K562 (cell line): ENCODE measurements at regions not wholly inside any gene's neighbourhood (a gene's known extent, or its start where the extent isn't known, plus 50 kb on each side); places are given as distances from the start of the nearest gene placed in this dataset.

Experiments used
- ATAC-seq: fragments of 200-7000 bp; cut with Tn5 transposase; 3 replicates; pipeline ENCODE4 v1.9.1; 2020; ENCODE audit warnings: moderate library complexity
- BruUV-seq: library from RNA; stranded (reverse); fragments of 400-500 nt; replicated peaks from 2 replicates; lab custom pipeline; 2021; lab: Mats Ljungman, UMichigan
- CTCF ChIA-PET: fragments of 300-600 bp; formaldehyde crosslinking; extraction: SDS; loops from one replicate; lab custom pipeline; 2021; ENCODE audit warnings: low intra/inter-chr PET ratio; lab: Yijun Ruan, JAX
- POLR2A ChIA-PET: fragments of 300-600, 350-650 bp; sonication (Branson Sonifier 250); formaldehyde crosslinking; extraction: SDS; loops from one replicate; lab custom pipeline; 2021; ENCODE audit warnings: antibody characterized with exemption, inconsistent platforms; lab: Yijun Ruan, JAX
- DNase-seq, 4 experiments: peaks; one replicate each; pipeline versions ENCODE4 v3.0.0 to v3.0.0-alpha.2; 2011 to 2018; ENCODE audit warnings: low spot score in 3 of 4, mixed read lengths in 3 of 4; ENCODE audit errors: extremely low read depth in 1 of 4
- FAIRE-seq: peaks from 2 replicates; lab custom pipeline; 2011; peaks lifted over from hg19 to GRCh38; lab: Jason Lieb, UNC
- H2AFZ ChIP-seq: 2 replicates; pipeline ENCODE4 v1.6.0; 2011; ENCODE audit warnings: low read depth, low read length, control low read depth, inconsistent platforms
- H3K27ac ChIP-seq: fragments of 200-600 bp; 3 replicates; pipeline ENCODE4 v1.8.0; 2011; ENCODE audit warnings: low read depth, mild to moderate bottlenecking, control low read depth, inconsistent platforms, low read length, moderate library complexity, mixed read lengths; ENCODE audit errors: extremely low read depth
- H3K27me3 ChIP-seq, 2 experiments: fragments of 300-600 bp in 1 of 2; 2 replicates in 1 of 2; 3 replicates in 1 of 2; pipeline versions ENCODE4 v1.6.0 to v1.8.0; 2011; ENCODE audit warnings: inconsistent platforms in 2 of 2, low read length in 2 of 2, mild to moderate bottlenecking in 1 of 2, mixed read lengths in 1 of 2, moderate library complexity in 1 of 2; ENCODE audit not compliant: control insufficient read depth in 2 of 2, insufficient read depth in 2 of 2
- H3K36me3 ChIP-seq: fragments of 300-600 bp; 3 replicates; pipeline ENCODE4 v1.8.0; 2011; ENCODE audit warnings: mild to moderate bottlenecking, low read length, inconsistent platforms; ENCODE audit not compliant: control insufficient read depth, insufficient read depth
- H3K4me1 ChIP-seq, 2 experiments: fragments of 200-600 bp in 1 of 2; replicated peaks in 1 of 2; 2 replicates in 1 of 2; 3 replicates in 1 of 2; pipeline versions ENCODE4 v1.5.1 to v1.8.0; 2011; ENCODE audit warnings: inconsistent platforms in 2 of 2, low read length in 2 of 2, mild to moderate bottlenecking in 1 of 2, mixed read lengths in 1 of 2, moderate library complexity in 1 of 2; ENCODE audit not compliant: control insufficient read depth in 2 of 2, insufficient read depth in 2 of 2
- H3K4me2 ChIP-seq: 2 replicates; pipeline ENCODE4 v1.6.1; 2011; ENCODE audit warnings: low read length, control low read depth, inconsistent platforms, mixed read lengths; ENCODE audit not compliant: insufficient read depth
- H3K4me3 ChIP-seq: fragments of 200-600 bp; sonication (generic), shearing (Covaris generic); 2 replicates; pipeline ENCODE4 v1.5.1; 2016; ENCODE audit warnings: control low read depth, inconsistent platforms
- H3K79me2 ChIP-seq: fragments of 200-600 bp; 3 replicates; pipeline ENCODE4 v1.8.0; 2011; ENCODE audit warnings: low read length, inconsistent platforms; ENCODE audit not compliant: control insufficient read depth, insufficient read depth
- H3K9ac ChIP-seq, 2 experiments: 2 replicates each; pipeline versions ENCODE4 v1.6.0 to v1.6.1; 2011; ENCODE audit warnings: low read depth in 2 of 2, low read length in 2 of 2, control low read depth in 1 of 2, inconsistent platforms in 1 of 2, mild to moderate bottlenecking in 1 of 2, mixed read lengths in 1 of 2; ENCODE audit not compliant: insufficient read depth in 1 of 2
- H3K9me1 ChIP-seq: one replicate; pipeline ENCODE4 v1.6.0; 2011; ENCODE audit warnings: inconsistent platforms, mild to moderate bottlenecking, low read length, moderate library complexity; ENCODE audit not compliant: control insufficient read depth, insufficient read depth
- H3K9me3 ChIP-seq: replicated peaks from 2 replicates; pipeline ENCODE4 v1.5.1; 2011; ENCODE audit warnings: low read depth, low read length, inconsistent platforms; ENCODE audit not compliant: control insufficient read depth, insufficient read depth
- H4K20me1 ChIP-seq: replicated peaks from 2 replicates; pipeline ENCODE4 v1.6.1; 2011; ENCODE audit warnings: low read length, inconsistent platforms, mixed read lengths; ENCODE audit not compliant: control insufficient read depth, insufficient read depth
- EZH2 ChIP-seq: IDR thresholded peaks from 2 replicates; pipeline ENCODE4 v1.6.1; 2012; ENCODE audit warnings: low read depth, mild to moderate bottlenecking, inconsistent platforms, low read length, borderline replicate concordance
- KLF1 ChIP-seq: fragments of 450-650 bp; IDR thresholded peaks from 2 replicates; pipeline ENCODE4 v1.6.1; 2016; ENCODE audit warnings: missing genetic modification characterization, missing compliant biosample characterization
- MAFG ChIP-seq: fragments of 450-650 bp; conservative IDR thresholded peaks from 2 replicates; pipeline ENCODE4 v1.6.1; 2016; ENCODE audit warnings: missing genetic modification characterization, missing compliant biosample characterization
- MXI1 ChIP-seq: IDR thresholded peaks from 2 replicates; pipeline ENCODE4 v1.6.1; 2011; ENCODE audit warnings: low read depth, mild to moderate bottlenecking, improper control_type of control experiment, low read length
- RBM39 ChIP-seq: fragments of 200-400 bp; formaldehyde crosslinking; optimal IDR thresholded peaks from 2 replicates; pipeline ENCODE3; 2018; ENCODE audit warnings: low read depth, low read length
- SNIP1 ChIP-seq: fragments of 450-650 bp; IDR thresholded peaks from 2 replicates; pipeline ENCODE4 v1.7.1; 2017; ENCODE audit warnings: low read depth, mild to moderate bottlenecking
- SNRNP70 ChIP-seq: fragments of 200-400 bp; formaldehyde crosslinking; optimal IDR thresholded peaks from 2 replicates; pipeline ENCODE3; 2017; ENCODE audit warnings: low read depth, low read length
- WHSC1 ChIP-seq: IDR thresholded peaks from one replicate; pipeline ENCODE4 v1.6.1; 2012; ENCODE audit warnings: low read length, control low read depth, inconsistent platforms
- WGBS: fragments of 100-300 bp; shearing (Covaris generic); methylation state at CpG from one replicate; pipeline ENCODE4 v1.1.6; 2016; ENCODE audit warnings: low coverage, mixed read lengths; ENCODE audit not compliant: insufficient coverage; ENCODE audit errors: missing lambda C conversion rate; 5-methylcytosine and 5-hydroxymethylcytosine counted together
- in situ Hi-C: fragments of 300-500 bp; cut with MboI; formaldehyde crosslinking; loops from 4 replicates; pipeline ENCODE4 v1.15.0; 2018; ENCODE audit warnings: inconsistent platforms, mixed read lengths
- intact Hi-C: fragments of 100-400 bp; cut with micrococcal nuclease; formaldehyde crosslinking; loops from 2 replicates; pipeline ENCODE4 v1.14.2; 2022
- TF ChIP-seq, protein P1 (sequence below): sonication (generic); formaldehyde crosslinking; IDR thresholded peaks from 2 replicates; pipeline ENCODE4 v1.8.0; 2022; ENCODE audit warnings: mild to moderate bottlenecking, low read depth, missing genetic modification reagents
- TF ChIP-seq, protein P2 (sequence below): fragments of 450-650 bp; IDR thresholded peaks from one replicate; pipeline ENCODE4 v1.6.1; 2018; ENCODE audit warnings: mild to moderate bottlenecking, moderate library complexity; ENCODE audit not compliant: partially characterized antibody

DNA sequence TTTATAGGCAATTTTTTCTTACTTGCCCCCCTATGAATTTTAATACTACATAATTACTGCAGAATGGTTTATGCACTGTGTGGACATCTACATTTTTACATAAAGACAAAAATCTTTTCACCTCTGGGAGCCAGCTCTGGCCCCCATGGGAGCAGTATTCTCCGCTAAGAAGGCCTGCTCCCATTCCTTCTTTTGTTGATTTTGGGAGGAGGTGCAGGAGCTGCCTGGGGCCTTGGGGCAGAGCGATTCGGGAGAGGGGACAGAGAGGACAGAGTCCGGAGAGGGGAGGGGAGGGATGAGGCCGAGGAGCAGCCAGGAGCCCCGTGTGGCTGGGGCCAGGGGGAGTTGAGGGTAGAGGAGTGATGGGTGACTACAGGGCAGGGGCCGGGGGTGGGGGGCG, 452.0 kb downstream of the PREX1 start (continued):
- no peak for TF ChIP-seq EZH2
- TF ChIP-seq, all 486 proteins: peak for 0

DNA sequence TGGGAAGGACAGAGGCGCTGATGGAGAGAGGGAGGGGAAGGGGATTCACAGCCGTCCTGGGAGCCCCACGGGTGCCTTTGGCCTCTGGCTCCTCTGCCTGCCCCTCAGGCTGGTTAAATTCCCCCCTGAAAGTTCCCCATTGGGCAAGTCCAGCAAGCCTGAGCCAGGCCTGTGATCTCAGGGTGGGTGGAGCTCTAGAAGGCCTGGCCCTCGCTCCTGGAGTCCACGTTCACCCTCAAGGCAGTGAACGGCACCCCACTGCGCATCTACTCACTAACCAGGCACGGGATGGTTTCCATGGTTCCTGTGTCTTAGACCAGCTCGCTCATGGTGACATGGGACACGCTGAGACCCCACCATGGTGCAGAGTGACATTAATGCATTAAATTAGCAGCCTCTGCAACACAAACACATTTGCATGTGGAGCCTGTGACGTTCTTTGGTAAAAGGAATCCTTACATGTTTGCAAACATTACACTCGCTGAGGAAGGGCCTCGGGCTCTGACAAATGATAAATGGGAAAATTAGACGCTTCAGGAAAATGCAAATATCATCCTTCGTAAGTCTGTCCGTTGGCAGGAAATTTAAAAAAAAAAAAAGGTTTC, 452.7 kb downstream of the PREX1 start:
- no TSS peak for BruUV-seq
- Histone ChIP-seq H2AFZ (no peak overlapping the region), H3K9me3 (no peaks in the 10 kb centered on the region), H3K4me3 (no peak overlapping the region), H3K4me1 (no peaks in the 10 kb centered on the region), H3K79me2 (no peaks in the 10 kb centered on the region), H3K27ac (no peak overlapping the region), H3K36me3 (no peaks in the 10 kb centered on the region), H3K4me2 (no peak overlapping the region), H3K9ac (no peak overlapping the region), H3K27me3 (peaks cover 12 to 31% of the 10 kb centered on the region in 2 experiments; a peak in 4 of 5 replicates), H4K20me1 (no peaks in the 10 kb centered on the region), H3K9me1 (no peaks in the 10 kb centered on the region)
- CTCF ChIA-PET: no interaction called here
- in situ Hi-C loops (no loop called here), intact Hi-C loops (no loop called here)
- DNase-seq (no peak), ATAC-seq (no peak), FAIRE-seq (no peak)
- WGBS: 1% methylated on average over 14 of the region's 16 CpGs
- TF ChIP-seq, protein P1, sequence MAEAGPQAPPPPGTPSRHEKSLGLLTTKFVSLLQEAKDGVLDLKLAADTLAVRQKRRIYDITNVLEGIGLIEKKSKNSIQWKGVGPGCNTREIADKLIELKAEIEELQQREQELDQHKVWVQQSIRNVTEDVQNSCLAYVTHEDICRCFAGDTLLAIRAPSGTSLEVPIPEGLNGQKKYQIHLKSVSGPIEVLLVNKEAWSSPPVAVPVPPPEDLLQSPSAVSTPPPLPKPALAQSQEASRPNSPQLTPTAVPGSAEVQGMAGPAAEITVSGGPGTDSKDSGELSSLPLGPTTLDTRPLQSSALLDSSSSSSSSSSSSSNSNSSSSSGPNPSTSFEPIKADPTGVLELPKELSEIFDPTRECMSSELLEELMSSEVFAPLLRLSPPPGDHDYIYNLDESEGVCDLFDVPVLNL (CRISPR knock-in tag): no peak
- no peak for TF ChIP-seq SNIP1
- no peak for TF ChIP-seq SNRNP70
- TF ChIP-seq KLF1: no peak
- TF ChIP-seq RBM39: no peak
- TF ChIP-seq MXI1: no peak
- no peak for TF ChIP-seq MAFG (tag)
- TF ChIP-seq, protein P2, sequence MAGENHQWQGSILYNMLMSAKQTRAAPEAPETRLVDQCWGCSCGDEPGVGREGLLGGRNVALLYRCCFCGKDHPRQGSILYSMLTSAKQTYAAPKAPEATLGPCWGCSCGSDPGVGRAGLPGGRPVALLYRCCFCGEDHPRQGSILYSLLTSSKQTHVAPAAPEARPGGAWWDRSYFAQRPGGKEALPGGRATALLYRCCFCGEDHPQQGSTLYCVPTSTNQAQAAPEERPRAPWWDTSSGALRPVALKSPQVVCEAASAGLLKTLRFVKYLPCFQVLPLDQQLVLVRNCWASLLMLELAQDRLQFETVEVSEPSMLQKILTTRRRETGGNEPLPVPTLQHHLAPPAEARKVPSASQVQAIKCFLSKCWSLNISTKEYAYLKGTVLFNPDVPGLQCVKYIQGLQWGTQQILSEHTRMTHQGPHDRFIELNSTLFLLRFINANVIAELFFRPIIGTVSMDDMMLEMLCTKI: no peak
- no peak for TF ChIP-seq WHSC1
- POLR2A ChIA-PET: no interaction called here
